SK-N-SH treated with all-trans-retinoic acid at 6 μM for 48 hours (cell line): ENCODE measurements at regions not wholly inside any gene's neighbourhood (a gene's known extent, or its start where the extent isn't known, plus 50 kb on each side); places are given as distances from the start of the nearest gene placed in this dataset.
"Not testable (repeated sequence)": the region's sequence is repeated elsewhere in the genome, so short reads cannot be mapped to it uniquely, and the experiment has no call there.

Source experiments
- ATAC-seq: fragments of 200-7000 bp; cut with Tn5 transposase; 3 replicates; pipeline ENCODE4 v1.9.1; 2020; ENCODE audit warnings: mild to moderate bottlenecking, moderate library complexity
- ARNTL ChIP-seq: fragments of 450-650 bp; formaldehyde crosslinking; IDR thresholded peaks from 2 replicates; pipeline ENCODE4 v1.5.0; 2020; ENCODE audit warnings: low read depth, mild to moderate bottlenecking, moderate library complexity, borderline replicate concordance
- BACH2 ChIP-seq: fragments of 250-450 bp; sonication (Bioruptor Pico); IDR thresholded peaks from 2 replicates; pipeline ENCODE4 v1.9.0; 2021; ENCODE audit warnings: mild to moderate bottlenecking, borderline replicate concordance
- ESRRG ChIP-seq: fragments of 250-450 bp; sonication (Bioruptor Pico); IDR thresholded peaks from 2 replicates; pipeline ENCODE4 v1.6.1; 2021; ENCODE audit warnings: mild to moderate bottlenecking
- GLIS3 ChIP-seq: fragments of 250-450 bp; sonication (Bioruptor Pico); IDR thresholded peaks from 2 replicates; pipeline ENCODE4 v1.5.0; 2020; ENCODE audit warnings: mild to moderate bottlenecking, moderate library complexity
- ISL1 ChIP-seq: fragments of 250-450 bp; sonication (Bioruptor Pico); IDR thresholded peaks from 2 replicates; pipeline ENCODE4 v2.1.2; 2022; ENCODE audit warnings: mild to moderate bottlenecking, moderate library complexity
- OSR1 ChIP-seq: fragments of 250-450 bp; sonication (Bioruptor Pico); IDR thresholded peaks from 2 replicates; pipeline ENCODE4 v1.8.0; 2022; ENCODE audit warnings: moderate library complexity, mild to moderate bottlenecking, inconsistent platforms
- PPARA ChIP-seq: fragments of 250-450 bp; sonication (Bioruptor Pico); IDR thresholded peaks from 2 replicates; pipeline ENCODE4 v1.5.0; 2020; ENCODE audit warnings: mild to moderate bottlenecking, borderline replicate concordance
- RARB ChIP-seq: fragments of 250-450 bp; sonication (Bioruptor Pico); IDR thresholded peaks from 2 replicates; pipeline ENCODE4 v1.8.0; 2021; ENCODE audit warnings: mild to moderate bottlenecking, moderate library complexity
- SNAI2 ChIP-seq: fragments of 250-450 bp; sonication (Bioruptor Pico); IDR thresholded peaks from 2 replicates; pipeline ENCODE4 v1.5.0; 2020; ENCODE audit warnings: mild to moderate bottlenecking, moderate library complexity
- TCF4 ChIP-seq: fragments of 250-450 bp; sonication (Bioruptor Pico); IDR thresholded peaks from 2 replicates; pipeline ENCODE4 v1.8.0; 2021; ENCODE audit warnings: mild to moderate bottlenecking, moderate library complexity, borderline replicate concordance
- TOX ChIP-seq: fragments of 250-450 bp; sonication (Bioruptor Pico); IDR thresholded peaks from 2 replicates; pipeline ENCODE4 v1.8.0; 2021; ENCODE audit warnings: mild to moderate bottlenecking, moderate library complexity, borderline replicate concordance
- ZC3H10 ChIP-seq: fragments of 250-450 bp; sonication (Bioruptor Pico); IDR thresholded peaks from 2 replicates; pipeline ENCODE4 v1.5.1; 2021; ENCODE audit warnings: mild to moderate bottlenecking, moderate library complexity
- ZFP3 ChIP-seq: fragments of 250-450 bp; sonication (Bioruptor Pico); IDR thresholded peaks from 2 replicates; pipeline ENCODE4 v1.5.0; 2020; ENCODE audit warnings: mild to moderate bottlenecking, moderate library complexity
- ZFP30 ChIP-seq: fragments of 450-650 bp; formaldehyde crosslinking; IDR thresholded peaks from 2 replicates; pipeline ENCODE4 v1.5.0; 2022; ENCODE audit warnings: mild to moderate bottlenecking, moderate library complexity
- ZNF565 ChIP-seq: fragments of 450-650 bp; formaldehyde crosslinking; conservative IDR thresholded peaks from 2 replicates; pipeline ENCODE4 v1.5.0; 2020; ENCODE audit warnings: low read depth, mild to moderate bottlenecking, moderate library complexity
- ZNF70 ChIP-seq: fragments of 450-650 bp; formaldehyde crosslinking; IDR thresholded peaks from 2 replicates; pipeline ENCODE4 v1.5.0; 2020; ENCODE audit warnings: mild to moderate bottlenecking, moderate library complexity
- TF ChIP-seq, protein P1 (sequence below): fragments of 250-450 bp; sonication (Bioruptor Pico); IDR thresholded peaks from 2 replicates; pipeline ENCODE4 v1.5.1; 2021; ENCODE audit warnings: mild to moderate bottlenecking, moderate library complexity
- TF ChIP-seq, protein P2 (sequence below): fragments of 250-450 bp; sonication (Bioruptor Pico); IDR thresholded peaks from 2 replicates; pipeline ENCODE4 v1.5.0; 2020; ENCODE audit warnings: mild to moderate bottlenecking, moderate library complexity
- TF ChIP-seq, protein P3 (sequence below): fragments of 250-450 bp; sonication (Bioruptor Pico); IDR thresholded peaks from 2 replicates; pipeline ENCODE4 v1.8.0; 2020; ENCODE audit warnings: mild to moderate bottlenecking, moderate library complexity, borderline replicate concordance
- TF ChIP-seq, protein P4 (sequence below): fragments of 250-450 bp; sonication (Bioruptor Pico); IDR thresholded peaks from 2 replicates; pipeline ENCODE4 v1.8.0; 2021; ENCODE audit warnings: low read depth, mild to moderate bottlenecking, moderate library complexity, borderline replicate concordance

DNA sequence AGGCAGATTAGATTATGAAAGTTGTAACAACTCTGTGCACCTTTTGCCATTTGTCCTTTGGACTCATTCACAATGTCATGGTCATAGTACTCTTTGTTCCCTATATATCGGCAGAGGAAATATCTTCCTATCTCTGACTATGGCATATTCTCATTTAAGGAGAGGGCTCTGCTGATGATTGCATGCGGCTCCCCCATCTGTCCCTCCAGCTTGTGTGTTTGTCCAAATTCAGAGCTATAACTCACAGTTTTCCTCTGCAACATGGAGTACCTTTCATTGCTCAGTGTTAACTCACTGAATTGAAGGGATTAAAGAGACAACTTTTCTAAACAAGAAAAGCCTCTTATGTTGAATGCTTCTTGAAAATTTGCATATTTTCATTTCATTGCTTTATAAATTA, 145.5 kb downstream of the OTUD1 start:
- TF ChIP-seq BACH2 (CRISPR knock-in tag): no peak
- ATAC-seq: no peak

DNA sequence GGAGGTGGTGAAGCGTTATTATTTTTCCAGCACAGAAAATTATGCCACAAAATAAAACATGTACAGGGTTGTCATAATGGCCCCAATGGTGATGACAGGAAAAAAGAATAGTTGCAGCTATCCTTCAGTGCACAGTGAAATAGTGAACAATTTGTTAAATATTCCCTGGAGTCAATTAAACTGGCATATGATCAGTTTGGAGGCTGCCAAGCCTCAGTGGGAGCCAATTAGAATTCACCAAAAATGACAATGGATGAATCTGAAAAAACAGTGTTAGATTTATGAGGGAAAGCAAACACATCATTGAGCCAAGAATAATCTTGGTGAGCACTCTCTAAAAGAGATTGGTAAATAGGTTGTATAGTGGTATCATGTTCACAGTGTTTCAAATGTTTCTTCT, 146.3 kb downstream of the OTUD1 start:
- no peak for TF ChIP-seq TOX (CRISPR knock-in tag)
- no peak for TF ChIP-seq SNAI2 (CRISPR knock-in tag)
- TF ChIP-seq TCF4: no peak
- TF ChIP-seq, protein P1, sequence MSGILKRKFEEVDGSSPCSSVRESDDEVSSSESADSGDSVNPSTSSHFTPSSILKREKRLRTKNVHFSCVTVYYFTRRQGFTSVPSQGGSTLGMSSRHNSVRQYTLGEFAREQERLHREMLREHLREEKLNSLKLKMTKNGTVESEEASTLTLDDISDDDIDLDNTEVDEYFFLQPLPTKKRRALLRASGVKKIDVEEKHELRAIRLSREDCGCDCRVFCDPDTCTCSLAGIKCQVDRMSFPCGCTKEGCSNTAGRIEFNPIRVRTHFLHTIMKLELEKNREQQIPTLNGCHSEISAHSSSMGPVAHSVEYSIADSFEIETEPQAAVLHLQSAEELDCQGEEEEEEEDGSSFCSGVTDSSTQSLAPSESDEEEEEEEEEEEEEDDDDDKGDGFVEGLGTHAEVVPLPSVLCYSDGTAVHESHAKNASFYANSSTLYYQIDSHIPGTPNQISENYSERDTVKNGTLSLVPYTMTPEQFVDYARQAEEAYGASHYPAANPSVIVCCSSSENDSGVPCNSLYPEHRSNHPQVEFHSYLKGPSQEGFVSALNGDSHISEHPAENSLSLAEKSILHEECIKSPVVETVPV (CRISPR knock-in tag): no peak
- TF ChIP-seq ARNTL (CRISPR knock-in tag): no peak
- TF ChIP-seq ZC3H10 (CRISPR knock-in tag): no peak
- TF ChIP-seq PPARA (CRISPR knock-in tag): no peak
- TF ChIP-seq RARB: no peak
- TF ChIP-seq ZFP3 (CRISPR knock-in tag): no peak
- ATAC-seq: no peak

DNA sequence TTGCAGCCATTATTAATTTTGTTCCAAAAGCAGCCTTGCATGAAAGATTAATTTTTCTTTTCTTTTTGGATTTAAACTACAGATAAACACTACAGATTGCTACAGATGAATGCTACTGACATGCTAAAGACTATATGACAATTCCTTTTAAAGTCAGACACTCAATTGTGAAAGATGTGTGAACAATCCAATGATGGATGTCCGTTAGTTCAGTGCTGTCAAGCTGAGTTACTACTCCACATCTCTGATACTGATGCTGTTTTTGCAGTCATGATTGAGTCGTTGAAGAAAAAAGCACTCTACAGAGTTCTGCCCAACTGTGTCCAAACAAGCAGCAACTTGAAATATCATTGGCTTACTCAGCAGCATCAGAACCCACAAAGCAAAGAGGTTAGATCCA, 146.8 kb downstream of the OTUD1 start:
- no peak for ATAC-seq
- TF ChIP-seq OSR1 (CRISPR knock-in tag): no peak
- no peak for TF ChIP-seq RARB
- no peak for TF ChIP-seq ARNTL (CRISPR knock-in tag)
- TF ChIP-seq, protein P2, sequence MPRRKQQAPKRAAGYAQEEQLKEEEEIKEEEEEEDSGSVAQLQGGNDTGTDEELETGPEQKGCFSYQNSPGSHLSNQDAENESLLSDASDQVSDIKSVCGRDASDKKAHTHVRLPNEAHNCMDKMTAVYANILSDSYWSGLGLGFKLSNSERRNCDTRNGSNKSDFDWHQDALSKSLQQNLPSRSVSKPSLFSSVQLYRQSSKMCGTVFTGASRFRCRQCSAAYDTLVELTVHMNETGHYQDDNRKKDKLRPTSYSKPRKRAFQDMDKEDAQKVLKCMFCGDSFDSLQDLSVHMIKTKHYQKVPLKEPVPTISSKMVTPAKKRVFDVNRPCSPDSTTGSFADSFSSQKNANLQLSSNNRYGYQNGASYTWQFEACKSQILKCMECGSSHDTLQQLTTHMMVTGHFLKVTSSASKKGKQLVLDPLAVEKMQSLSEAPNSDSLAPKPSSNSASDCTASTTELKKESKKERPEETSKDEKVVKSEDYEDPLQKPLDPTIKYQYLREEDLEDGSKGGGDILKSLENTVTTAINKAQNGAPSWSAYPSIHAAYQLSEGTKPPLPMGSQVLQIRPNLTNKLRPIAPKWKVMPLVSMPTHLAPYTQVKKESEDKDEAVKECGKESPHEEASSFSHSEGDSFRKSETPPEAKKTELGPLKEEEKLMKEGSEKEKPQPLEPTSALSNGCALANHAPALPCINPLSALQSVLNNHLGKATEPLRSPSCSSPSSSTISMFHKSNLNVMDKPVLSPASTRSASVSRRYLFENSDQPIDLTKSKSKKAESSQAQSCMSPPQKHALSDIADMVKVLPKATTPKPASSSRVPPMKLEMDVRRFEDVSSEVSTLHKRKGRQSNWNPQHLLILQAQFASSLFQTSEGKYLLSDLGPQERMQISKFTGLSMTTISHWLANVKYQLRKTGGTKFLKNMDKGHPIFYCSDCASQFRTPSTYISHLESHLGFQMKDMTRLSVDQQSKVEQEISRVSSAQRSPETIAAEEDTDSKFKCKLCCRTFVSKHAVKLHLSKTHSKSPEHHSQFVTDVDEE (CRISPR knock-in tag): no peak
- TF ChIP-seq ZFP30: no peak
- no peak for TF ChIP-seq ISL1
- no peak for TF ChIP-seq ZNF70
- TF ChIP-seq PPARA (CRISPR knock-in tag): no peak
- no peak for TF ChIP-seq ZFP3 (CRISPR knock-in tag)
- TF ChIP-seq ZNF565 (CRISPR knock-in tag): no peak
- no peak for TF ChIP-seq SNAI2 (CRISPR knock-in tag)
- TF ChIP-seq BACH2 (CRISPR knock-in tag): no peak
- no peak for TF ChIP-seq TOX (CRISPR knock-in tag)
- TF ChIP-seq, protein P3, sequence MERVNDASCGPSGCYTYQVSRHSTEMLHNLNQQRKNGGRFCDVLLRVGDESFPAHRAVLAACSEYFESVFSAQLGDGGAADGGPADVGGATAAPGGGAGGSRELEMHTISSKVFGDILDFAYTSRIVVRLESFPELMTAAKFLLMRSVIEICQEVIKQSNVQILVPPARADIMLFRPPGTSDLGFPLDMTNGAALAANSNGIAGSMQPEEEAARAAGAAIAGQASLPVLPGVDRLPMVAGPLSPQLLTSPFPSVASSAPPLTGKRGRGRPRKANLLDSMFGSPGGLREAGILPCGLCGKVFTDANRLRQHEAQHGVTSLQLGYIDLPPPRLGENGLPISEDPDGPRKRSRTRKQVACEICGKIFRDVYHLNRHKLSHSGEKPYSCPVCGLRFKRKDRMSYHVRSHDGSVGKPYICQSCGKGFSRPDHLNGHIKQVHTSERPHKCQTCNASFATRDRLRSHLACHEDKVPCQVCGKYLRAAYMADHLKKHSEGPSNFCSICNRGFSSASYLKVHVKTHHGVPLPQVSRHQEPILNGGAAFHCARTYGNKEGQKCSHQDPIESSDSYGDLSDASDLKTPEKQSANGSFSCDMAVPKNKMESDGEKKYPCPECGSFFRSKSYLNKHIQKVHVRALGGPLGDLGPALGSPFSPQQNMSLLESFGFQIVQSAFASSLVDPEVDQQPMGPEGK: no peak
- no peak for TF ChIP-seq ESRRG
- TF ChIP-seq, protein P4, sequence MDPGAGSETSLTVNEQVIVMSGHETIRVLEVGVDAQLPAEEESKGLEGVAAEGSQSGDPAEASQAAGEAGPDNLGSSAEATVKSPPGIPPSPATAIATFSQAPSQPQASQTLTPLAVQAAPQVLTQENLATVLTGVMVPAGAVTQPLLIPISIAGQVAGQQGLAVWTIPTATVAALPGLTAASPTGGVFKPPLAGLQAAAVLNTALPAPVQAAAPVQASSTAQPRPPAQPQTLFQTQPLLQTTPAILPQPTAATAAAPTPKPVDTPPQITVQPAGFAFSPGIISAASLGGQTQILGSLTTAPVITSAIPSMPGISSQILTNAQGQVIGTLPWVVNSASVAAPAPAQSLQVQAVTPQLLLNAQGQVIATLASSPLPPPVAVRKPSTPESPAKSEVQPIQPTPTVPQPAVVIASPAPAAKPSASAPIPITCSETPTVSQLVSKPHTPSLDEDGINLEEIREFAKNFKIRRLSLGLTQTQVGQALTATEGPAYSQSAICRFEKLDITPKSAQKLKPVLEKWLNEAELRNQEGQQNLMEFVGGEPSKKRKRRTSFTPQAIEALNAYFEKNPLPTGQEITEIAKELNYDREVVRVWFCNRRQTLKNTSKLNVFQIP (CRISPR knock-in tag): no peak
- TF ChIP-seq TCF4: no peak
- TF ChIP-seq, all 23 proteins: peak for 0

DNA sequence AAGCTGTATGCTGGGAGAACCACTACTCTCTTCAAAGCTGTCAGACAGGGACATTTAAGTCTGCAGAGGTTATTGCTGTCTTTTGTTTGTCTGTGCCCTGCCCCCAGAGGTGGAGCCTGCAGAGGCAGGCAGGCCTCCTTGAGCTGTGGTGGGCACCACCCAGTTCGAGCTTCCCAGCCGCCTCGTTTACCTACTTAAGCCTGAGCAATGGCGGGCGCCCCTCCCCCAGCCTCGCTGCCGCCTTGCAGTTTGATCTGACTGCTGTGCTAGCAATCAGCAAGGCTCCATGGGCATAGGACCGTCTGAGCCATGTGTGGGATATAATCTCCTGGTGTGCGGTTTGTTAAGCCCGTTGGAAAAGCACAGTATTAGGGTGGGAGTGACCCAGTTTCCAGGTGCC, 156.4 kb downstream of the OTUD1 start:
- ATAC-seq: not testable (repeated sequence)

DNA sequence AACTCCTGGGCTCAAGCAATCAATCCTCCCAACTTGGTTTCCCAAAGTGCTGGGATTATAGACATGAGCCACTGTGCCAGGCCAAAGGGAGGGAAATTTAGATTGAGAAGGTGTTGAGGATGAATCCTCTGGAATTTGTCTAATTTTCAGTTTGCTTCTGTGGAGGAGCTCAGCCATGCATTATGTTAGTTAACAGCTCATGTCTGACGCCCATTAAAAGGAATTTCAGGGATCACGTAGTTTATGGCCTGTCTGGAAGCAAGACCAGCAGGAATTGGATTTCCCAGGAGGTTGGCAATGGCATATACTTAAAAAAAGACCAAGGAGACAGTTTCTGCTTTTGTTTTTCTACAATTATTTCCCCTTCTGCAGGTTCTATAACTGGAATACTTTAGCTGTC, 165.7 kb downstream of the OTUD1 start:
- no peak for TF ChIP-seq ZFP3 (CRISPR knock-in tag)
- TF ChIP-seq, protein P2 (CRISPR knock-in tag): no peak
- TF ChIP-seq PPARA (CRISPR knock-in tag): no peak
- TF ChIP-seq TCF4: no peak
- TF ChIP-seq TOX (CRISPR knock-in tag): no peak
- TF ChIP-seq GLIS3 (CRISPR knock-in tag): no peak
- ATAC-seq: no peak
